ENCODE measurements at regions not wholly inside any gene's neighbourhood (a gene's known extent, or its start where the extent isn't known, plus 50 kb on each side); places are given as distances from the start of the nearest gene placed in this dataset.

GRCh38 chr2:60319031-60319547 lies 234.4 kb downstream of the BCL11A start:
- Histone ChIP-seq H3K27me3 (ENCODE audit: insufficient read depth, low read depth) (peaks cover 91% of the 10 kb centered on the region), H3K4me3 (no peak overlapping the region), H2AFZ (no peak overlapping the region), H3F3A (ENCODE audit: insufficient read depth, low read depth) (no peaks in the 10 kb centered on the region), H3K79me2 (ENCODE audit: low read depth) (no peaks in the 10 kb centered on the region), H3K4me1 (replicated peaks; ENCODE audit: insufficient read depth) (no peaks in the 10 kb centered on the region), H3K9me2 (ENCODE audit: insufficient read depth) (no peaks in the 10 kb centered on the region), H3K27ac (no peak overlapping the region), H4K20me1 (ENCODE audit: insufficient read depth) (no peaks in the 10 kb centered on the region), H3K36me3 (ENCODE audit: low read depth) (no peaks in the 10 kb centered on the region), H3K4me2 (no peak overlapping the region), H3K9me3 (ENCODE audit: insufficient read depth, low read depth) (no peaks in the 10 kb centered on the region)
- no peak for DNase-seq
- intact Hi-C loops (cut with micrococcal nuclease; ENCODE audit: unreplicated experiment): no loop called here
- POLR2A ChIA-PET (ENCODE audit: unreplicated experiment): no interaction called here
- CTCF ChIA-PET: no interaction called here
- TF ChIP-seq, protein P1, sequence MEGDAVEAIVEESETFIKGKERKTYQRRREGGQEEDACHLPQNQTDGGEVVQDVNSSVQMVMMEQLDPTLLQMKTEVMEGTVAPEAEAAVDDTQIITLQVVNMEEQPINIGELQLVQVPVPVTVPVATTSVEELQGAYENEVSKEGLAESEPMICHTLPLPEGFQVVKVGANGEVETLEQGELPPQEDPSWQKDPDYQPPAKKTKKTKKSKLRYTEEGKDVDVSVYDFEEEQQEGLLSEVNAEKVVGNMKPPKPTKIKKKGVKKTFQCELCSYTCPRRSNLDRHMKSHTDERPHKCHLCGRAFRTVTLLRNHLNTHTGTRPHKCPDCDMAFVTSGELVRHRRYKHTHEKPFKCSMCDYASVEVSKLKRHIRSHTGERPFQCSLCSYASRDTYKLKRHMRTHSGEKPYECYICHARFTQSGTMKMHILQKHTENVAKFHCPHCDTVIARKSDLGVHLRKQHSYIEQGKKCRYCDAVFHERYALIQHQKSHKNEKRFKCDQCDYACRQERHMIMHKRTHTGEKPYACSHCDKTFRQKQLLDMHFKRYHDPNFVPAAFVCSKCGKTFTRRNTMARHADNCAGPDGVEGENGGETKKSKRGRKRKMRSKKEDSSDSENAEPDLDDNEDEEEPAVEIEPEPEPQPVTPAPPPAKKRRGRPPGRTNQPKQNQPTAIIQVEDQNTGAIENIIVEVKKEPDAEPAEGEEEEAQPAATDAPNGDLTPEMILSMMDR (conservative IDR thresholded peaks at IDR 0.05): no peak
- TF ChIP-seq EZH2 (IDR thresholded peaks at IDR 0.05; ENCODE audit: low read depth): no peak
- BruUV-seq (replicated peaks): no TSS peak

DNA sequence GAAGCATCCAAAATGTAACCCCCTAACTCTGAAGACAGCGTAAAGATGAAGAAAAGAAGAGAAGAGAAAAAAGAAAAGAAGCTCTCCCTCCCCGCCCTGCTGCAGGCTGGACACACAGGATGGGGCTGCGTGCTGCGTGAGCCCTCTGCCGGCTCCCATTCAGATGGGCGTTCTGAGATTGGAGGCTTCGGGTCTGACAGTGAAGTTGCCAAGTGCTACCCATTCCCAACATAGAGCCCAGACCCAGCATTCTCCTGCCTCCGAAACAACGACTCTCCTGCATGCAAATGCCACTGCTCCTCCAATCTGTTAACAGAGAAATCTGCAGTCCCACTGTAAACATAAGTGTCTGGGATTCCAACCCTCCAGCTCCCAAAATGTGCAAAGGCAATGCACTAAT lies 234.9 kb downstream of the BCL11A start:
- Histone ChIP-seq H3K27me3 (ENCODE audit: insufficient read depth, low read depth) (peaks cover 86% of the 10 kb centered on the region), H3K4me1 (replicated peaks; ENCODE audit: insufficient read depth) (no peaks in the 10 kb centered on the region), H3K4me3 (no peak overlapping the region), H3K79me2 (ENCODE audit: low read depth) (no peaks in the 10 kb centered on the region), H3K4me2 (no peak overlapping the region), H2AFZ (no peak overlapping the region), H4K20me1 (ENCODE audit: insufficient read depth) (no peaks in the 10 kb centered on the region), H3K27ac (no peak overlapping the region), H3K9me3 (ENCODE audit: insufficient read depth, low read depth) (no peaks in the 10 kb centered on the region), H3K9me2 (ENCODE audit: insufficient read depth) (no peaks in the 10 kb centered on the region), H3F3A (ENCODE audit: insufficient read depth, low read depth) (no peaks in the 10 kb centered on the region), H3K36me3 (ENCODE audit: low read depth) (no peaks in the 10 kb centered on the region)
- intact Hi-C loops (cut with micrococcal nuclease; ENCODE audit: unreplicated experiment): no loop called here
- TF ChIP-seq, protein P1 (conservative IDR thresholded peaks at IDR 0.05): no peak
- no peak for TF ChIP-seq EZH2 (IDR thresholded peaks at IDR 0.05; ENCODE audit: low read depth)
- no TSS peak for BruUV-seq (replicated peaks)
- CTCF ChIA-PET: no interaction called here
- DNase-seq: no peak
- POLR2A ChIA-PET (ENCODE audit: unreplicated experiment): no interaction called here

- H2AFZ ChIP-seq: no peak overlapping the region
Measured at GRCh38 chr2:60317844-60318243, 235.6 kb downstream of the BCL11A start.

More at GRCh38 chr2:60317844-60318243, 235.6 kb downstream of the BCL11A start:
- intact Hi-C loops (cut with micrococcal nuclease; ENCODE audit: unreplicated experiment): no loop called here
- Histone ChIP-seq H4K20me1 (ENCODE audit: insufficient read depth) (no peaks in the 10 kb centered on the region), H3K27me3 (ENCODE audit: insufficient read depth, low read depth) (peaks cover 79% of the 10 kb centered on the region), H3F3A (ENCODE audit: insufficient read depth, low read depth) (no peaks in the 10 kb centered on the region), H3K36me3 (ENCODE audit: low read depth) (no peaks in the 10 kb centered on the region), H3K9me3 (ENCODE audit: insufficient read depth, low read depth) (no peaks in the 10 kb centered on the region), H3K4me3 (no peak overlapping the region), H3K4me2 (no peak overlapping the region), H3K9me2 (ENCODE audit: insufficient read depth) (no peaks in the 10 kb centered on the region), H3K79me2 (ENCODE audit: low read depth) (no peaks in the 10 kb centered on the region), H3K4me1 (replicated peaks; ENCODE audit: insufficient read depth) (no peaks in the 10 kb centered on the region), H3K27ac (no peak overlapping the region)
- TF ChIP-seq, protein P1 (conservative IDR thresholded peaks at IDR 0.05): no peak
- no peak for TF ChIP-seq EZH2 (IDR thresholded peaks at IDR 0.05; ENCODE audit: low read depth)
- POLR2A ChIA-PET (ENCODE audit: unreplicated experiment): no interaction called here
- BruUV-seq (replicated peaks): no TSS peak
- no peak for DNase-seq
- CTCF ChIA-PET: no interaction called here

Data from PC-9 (cell line).